ENCODE measurements at regions not wholly inside any gene's neighbourhood (a gene's known extent, or its start where the extent isn't known, plus 50 kb on each side); places are given as distances from the start of the nearest gene placed in this dataset.

DNA sequence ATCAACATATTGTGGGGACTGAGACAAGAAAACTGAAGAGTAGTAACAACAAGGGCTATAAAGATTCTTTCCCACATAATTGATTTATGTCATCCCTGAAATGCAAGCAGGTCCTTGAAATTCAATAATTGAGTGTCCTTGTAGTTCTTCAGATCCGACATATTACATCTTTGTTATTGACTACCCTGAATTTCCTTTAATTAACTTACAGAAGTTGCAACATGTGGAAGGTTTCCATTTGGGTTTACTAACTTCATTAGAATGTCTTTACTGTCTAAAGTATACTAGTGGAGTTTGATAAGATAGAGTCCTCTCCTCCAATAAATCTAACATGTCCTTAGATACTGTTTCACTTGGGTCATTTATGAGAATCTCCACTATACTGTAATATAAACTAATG is 951.8 kb downstream of the SLC6A15 start:
- H3K27ac ChIP-seq (ENCODE audit: low read depth, low read length, poor library complexity, severe bottlenecking) = no peak overlapping the region
- H3K4me3 ChIP-seq (ENCODE audit: low read depth, low read length, poor library complexity, severe bottlenecking) = no peak overlapping the region
- no peaks in the 10 kb centered on the region for H3F3A ChIP-seq (ENCODE audit: insufficient read depth, low read length)
- no peak overlapping the region for H3K4me2 ChIP-seq (ENCODE audit: low read length)
- H3K9me2 ChIP-seq (ENCODE audit: low read depth, low read length) = no peaks in the 10 kb centered on the region
- no peak overlapping the region for H2AFZ ChIP-seq (ENCODE audit: low read length)
- H3K79me2 ChIP-seq (ENCODE audit: insufficient read depth, low read length) = no peaks in the 10 kb centered on the region
- H3K27me3 ChIP-seq (ENCODE audit: insufficient read depth, low read length) = no peaks in the 10 kb centered on the region
- no peaks in the 10 kb centered on the region for H3K36me3 ChIP-seq (ENCODE audit: insufficient read depth, low read length)
- no peaks in the 10 kb centered on the region for H3K9me3 ChIP-seq (ENCODE audit: low read length)
- no peak overlapping the region for H3K9ac ChIP-seq (ENCODE audit: low read length)
- no peaks in the 10 kb centered on the region for H3K4me1 ChIP-seq (ENCODE audit: insufficient read depth, low read length, severe bottlenecking)
- TF ChIP-seq EZH2 (IDR thresholded peaks at IDR 0.05; ENCODE audit: borderline replicate concordance, low read length) (no peak), CTCF (IDR thresholded peaks at IDR 0.05; ENCODE audit: low read length) (no peak)
- H4K20me1 ChIP-seq (ENCODE audit: insufficient read depth, low read length) = no peaks in the 10 kb centered on the region

- TF ChIP-seq CTCF (IDR thresholded peaks at IDR 0.05; ENCODE audit: low read length) = no peak
- no peak for TF ChIP-seq EZH2 (IDR thresholded peaks at IDR 0.05; ENCODE audit: borderline replicate concordance, low read length)
- H2AFZ ChIP-seq (ENCODE audit: low read length) = no peak overlapping the region
- no peaks in the 10 kb centered on the region for H3K9me3 ChIP-seq (ENCODE audit: low read length)
- H3K36me3 ChIP-seq (ENCODE audit: insufficient read depth, low read length) = no peaks in the 10 kb centered on the region
- H3K4me3 ChIP-seq (ENCODE audit: low read depth, low read length, poor library complexity, severe bottlenecking) = no peak overlapping the region
- no peaks in the 10 kb centered on the region for H3K4me1 ChIP-seq (ENCODE audit: insufficient read depth, low read length, severe bottlenecking)
- no peaks in the 10 kb centered on the region for H3K79me2 ChIP-seq (ENCODE audit: insufficient read depth, low read length)
- no peak overlapping the region for H3K27ac ChIP-seq (ENCODE audit: low read depth, low read length, poor library complexity, severe bottlenecking)
- H3K9ac ChIP-seq (ENCODE audit: low read length) = no peak overlapping the region
- H3F3A ChIP-seq (ENCODE audit: insufficient read depth, low read length) = no peaks in the 10 kb centered on the region
- H3K4me2 ChIP-seq (ENCODE audit: low read length) = no peak overlapping the region
- H3K9me2 ChIP-seq (ENCODE audit: low read depth, low read length) = no peaks in the 10 kb centered on the region
- H4K20me1 ChIP-seq (ENCODE audit: insufficient read depth, low read length) = no peaks in the 10 kb centered on the region
- no peaks in the 10 kb centered on the region for H3K27me3 ChIP-seq (ENCODE audit: insufficient read depth, low read length)
Observed at GRCh38 chr12:83958997-83959396, 953.6 kb downstream of the SLC6A15 start.

DNA sequence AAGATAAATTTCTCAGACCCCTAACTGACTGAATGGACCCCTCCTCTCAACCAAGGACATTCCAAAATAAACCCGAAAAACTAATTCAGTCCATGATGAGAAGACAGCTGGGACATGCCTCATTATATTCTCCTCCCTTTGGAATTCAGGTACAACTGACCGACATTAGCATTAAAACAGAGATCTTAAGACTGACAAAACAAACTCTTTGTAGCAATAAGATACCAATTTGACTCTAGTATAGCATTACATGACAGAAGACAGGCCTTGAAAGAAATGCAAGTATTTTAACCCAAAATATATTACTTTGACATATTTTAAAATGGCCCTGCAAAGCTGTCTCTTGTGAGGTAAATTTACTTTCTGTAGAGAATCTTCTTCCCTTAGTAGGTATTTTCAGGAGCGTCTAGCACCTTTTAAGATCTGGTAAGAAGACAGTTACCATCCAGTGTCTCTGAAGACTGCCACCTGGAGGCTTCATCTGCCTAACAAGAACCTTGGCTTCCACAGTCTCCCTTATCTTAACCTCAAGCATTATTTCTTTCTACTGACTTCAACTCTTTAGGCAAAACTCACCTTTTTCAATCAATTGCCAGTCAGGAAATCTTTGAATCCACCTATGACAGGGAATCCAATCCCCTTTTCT is 957.5 kb downstream of the SLC6A15 start:
- Histone ChIP-seq H3K9me2 (ENCODE audit: low read depth, low read length) (no peaks in the 10 kb centered on the region), H3K79me2 (ENCODE audit: insufficient read depth, low read length) (no peaks in the 10 kb centered on the region), H3K9ac (ENCODE audit: low read length) (no peak overlapping the region), H3K4me1 (ENCODE audit: insufficient read depth, low read length, severe bottlenecking) (no peaks in the 10 kb centered on the region), H3K27me3 (ENCODE audit: insufficient read depth, low read length) (no peaks in the 10 kb centered on the region), H3K27ac (ENCODE audit: low read depth, low read length, poor library complexity, severe bottlenecking) (no peak overlapping the region), H3K4me3 (ENCODE audit: low read depth, low read length, poor library complexity, severe bottlenecking) (no peak overlapping the region), H3K36me3 (ENCODE audit: insufficient read depth, low read length) (no peaks in the 10 kb centered on the region), H3K9me3 (ENCODE audit: low read length) (no peaks in the 10 kb centered on the region), H3F3A (ENCODE audit: insufficient read depth, low read length) (no peaks in the 10 kb centered on the region), H3K4me2 (ENCODE audit: low read length) (no peak overlapping the region), H2AFZ (ENCODE audit: low read length) (no peak overlapping the region), H4K20me1 (ENCODE audit: insufficient read depth, low read length) (no peaks in the 10 kb centered on the region)
- TF ChIP-seq CTCF (IDR thresholded peaks at IDR 0.05; ENCODE audit: low read length) = peak; percentile 25; the same call in 1 of the 2 replicates
- no peak for TF ChIP-seq EZH2 (IDR thresholded peaks at IDR 0.05; ENCODE audit: borderline replicate concordance, low read length)
